ENCODE measurements at regions not wholly inside any gene's neighbourhood (a gene's known extent, or its start where the extent isn't known, plus 50 kb on each side); places are given as distances from the start of the nearest gene placed in this dataset.

DNA sequence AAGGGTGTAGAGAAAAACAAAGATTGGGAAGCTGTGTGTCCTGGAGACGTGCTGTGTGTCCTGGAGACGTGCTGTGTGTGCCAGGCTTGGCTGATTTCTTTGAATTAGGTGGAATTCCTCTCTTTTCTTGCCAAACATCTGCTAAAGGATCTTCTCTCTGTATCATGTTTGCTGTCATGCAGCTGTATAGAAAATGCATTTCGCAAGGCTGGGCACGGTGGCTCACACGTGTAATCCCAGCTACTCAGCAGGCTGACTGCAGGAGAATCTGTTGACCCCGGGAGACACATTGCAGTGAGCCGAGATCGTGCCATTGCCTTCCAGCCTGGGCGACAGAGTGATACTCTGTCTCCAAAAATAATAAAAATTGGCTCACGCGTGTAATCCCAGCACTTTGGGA lies 187.0 kb downstream of the CRLF2 start:
- BruUV-seq (replicated peaks): no TSS peak

More for the DNA sequence above, 187.0 kb downstream of the CRLF2 start:
- no peak for DNase-seq
- Histone ChIP-seq H3K4me2 (ENCODE audit: low read depth, low read length) (no peak overlapping the region), H3K9ac (ENCODE audit: low read depth, low read length) (no peak overlapping the region), H3K36me3 (ENCODE audit: control insufficient read depth, insufficient read depth, low read length) (no peaks in the 10 kb centered on the region), H3K4me3 (ENCODE audit: insufficient read depth, low read depth, low read length) (no peak overlapping the region), H2AK5ac (ENCODE audit: low read depth, low read length) (no peak overlapping the region), H2AK9ac (replicated peaks; ENCODE audit: low read depth, low read length, poor library complexity) (no peak overlapping the region), H4K5ac (ENCODE audit: low read depth, low read length) (no peak overlapping the region), H4K91ac (ENCODE audit: insufficient read depth, low read depth, low read length) (no peak overlapping the region), H2AFZ (replicated peaks; ENCODE audit: low read length, poor library complexity) (no peak overlapping the region), H3K79me1 (ENCODE audit: low read depth in 1 of 2, low read length in 2 of 2) (no peaks in the 10 kb centered on the region), H2BK120ac (ENCODE audit: low read depth, low read length) (no peak overlapping the region), H3K14ac (replicated peaks; ENCODE audit: low read depth, low read length) (no peak overlapping the region), H3K23ac (ENCODE audit: low read depth, low read length) (no peak overlapping the region), H3K18ac (ENCODE audit: low read depth, low read length) (no peak overlapping the region), H3K4me1 (ENCODE audit: control insufficient read depth, insufficient read depth, low read length) (no peaks in the 10 kb centered on the region), H2BK15ac (ENCODE audit: low read depth, low read length) (no peak overlapping the region), H3K4ac (ENCODE audit: low read depth, low read length) (no peak overlapping the region), H3K9me1 (ENCODE audit: insufficient read depth, low read length) (no peaks in the 10 kb centered on the region), H4K20me1 (ENCODE audit: insufficient read depth, low read length) (no peaks in the 10 kb centered on the region), H3K56ac (ENCODE audit: extremely low read depth, insufficient read depth, low read length) (no peak overlapping the region), H2BK5ac (ENCODE audit: low read depth, low read length, poor library complexity, severe bottlenecking) (no peak overlapping the region), H3K27me3 (ENCODE audit: control insufficient read depth, insufficient read depth, low read length) (no peaks in the 10 kb centered on the region), H2BK20ac (ENCODE audit: low read depth, low read length) (no peak overlapping the region), H3K9me3 (ENCODE audit: control insufficient read depth, insufficient read depth, low read length) (peaks cover 43% of the 10 kb centered on the region; the same call in 1 of the 2 replicates), H3K27ac (ENCODE audit: insufficient read depth, low read length) (no peak overlapping the region), H4K8ac (ENCODE audit: low read depth in 2 of 2, low read length in 2 of 2) (no peak overlapping the region)
- in situ Hi-C loops (cut with MboI; ENCODE audit: low sequenced_read_pairs): no loop called here
- dilution Hi-C loops (cut with HindIII; ENCODE audit: low sequenced_read_pairs, unreplicated experiment): no loop called here
- ChIA-PET CTCF (no interaction called here), POLR2A (ENCODE audit: unreplicated experiment) (no interaction called here)
- ATAC-seq (ENCODE audit: low read depth): no peak
- 63% methylated on average over 5 of the region's 11 CpGs; no CpG with 5 or more reads in 1 of the 2 experiments for WGBS, 2 experiments (ENCODE audit: extremely low coverage in 2 of 2, insufficient read length in 1 of 2)
- TF ChIP-seq NFE2L2 (IDR thresholded peaks at IDR 0.05; ENCODE audit: low read depth, low read length): no peak
- no peak for TF ChIP-seq MAZ (IDR thresholded peaks at IDR 0.05; ENCODE audit: borderline replicate concordance, low read depth, low read length)
- TF ChIP-seq MAFK (IDR thresholded peaks at IDR 0.05; ENCODE audit: low read depth, low read length): no peak
- TF ChIP-seq POLR2A (IDR thresholded peaks at IDR 0.05; ENCODE audit: low read depth, low read length): no peak
- no peak for TF ChIP-seq RAD21 (IDR thresholded peaks at IDR 0.05; ENCODE audit: low read length)
- TF ChIP-seq RCOR1 (IDR thresholded peaks at IDR 0.05; ENCODE audit: insufficient replicate concordance, low read length): no peak
- TF ChIP-seq FOS (IDR thresholded peaks at IDR 0.05; ENCODE audit: low read depth, low read length): no peak
- TF ChIP-seq ELK1 (IDR thresholded peaks at IDR 0.05; ENCODE audit: borderline replicate concordance, low read depth, low read length): no peak
- no peak for TF ChIP-seq CHD1 (IDR thresholded peaks at IDR 0.05; ENCODE audit: low read depth, low read length)
- TF ChIP-seq, protein P1, sequence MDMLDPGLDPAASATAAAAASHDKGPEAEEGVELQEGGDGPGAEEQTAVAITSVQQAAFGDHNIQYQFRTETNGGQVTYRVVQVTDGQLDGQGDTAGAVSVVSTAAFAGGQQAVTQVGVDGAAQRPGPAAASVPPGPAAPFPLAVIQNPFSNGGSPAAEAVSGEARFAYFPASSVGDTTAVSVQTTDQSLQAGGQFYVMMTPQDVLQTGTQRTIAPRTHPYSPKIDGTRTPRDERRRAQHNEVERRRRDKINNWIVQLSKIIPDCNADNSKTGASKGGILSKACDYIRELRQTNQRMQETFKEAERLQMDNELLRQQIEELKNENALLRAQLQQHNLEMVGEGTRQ (IDR thresholded peaks at IDR 0.05; ENCODE audit: low read depth, low read length): no peak
- TF ChIP-seq BHLHE40 (IDR thresholded peaks at IDR 0.05; ENCODE audit: low read depth, low read length): no peak
- TF ChIP-seq MXI1 (IDR thresholded peaks at IDR 0.05; ENCODE audit: borderline replicate concordance, low read depth, low read length): no peak
- no peak for TF ChIP-seq SMC3 (IDR thresholded peaks at IDR 0.05; ENCODE audit: low read depth, low read length)
- no peak for TF ChIP-seq RFX5 (IDR thresholded peaks at IDR 0.05; ENCODE audit: low read depth, low read length)
- TF ChIP-seq CEBPB (IDR thresholded peaks at IDR 0.05; ENCODE audit: low read depth, low read length): no peak
- TF ChIP-seq, protein P2, sequence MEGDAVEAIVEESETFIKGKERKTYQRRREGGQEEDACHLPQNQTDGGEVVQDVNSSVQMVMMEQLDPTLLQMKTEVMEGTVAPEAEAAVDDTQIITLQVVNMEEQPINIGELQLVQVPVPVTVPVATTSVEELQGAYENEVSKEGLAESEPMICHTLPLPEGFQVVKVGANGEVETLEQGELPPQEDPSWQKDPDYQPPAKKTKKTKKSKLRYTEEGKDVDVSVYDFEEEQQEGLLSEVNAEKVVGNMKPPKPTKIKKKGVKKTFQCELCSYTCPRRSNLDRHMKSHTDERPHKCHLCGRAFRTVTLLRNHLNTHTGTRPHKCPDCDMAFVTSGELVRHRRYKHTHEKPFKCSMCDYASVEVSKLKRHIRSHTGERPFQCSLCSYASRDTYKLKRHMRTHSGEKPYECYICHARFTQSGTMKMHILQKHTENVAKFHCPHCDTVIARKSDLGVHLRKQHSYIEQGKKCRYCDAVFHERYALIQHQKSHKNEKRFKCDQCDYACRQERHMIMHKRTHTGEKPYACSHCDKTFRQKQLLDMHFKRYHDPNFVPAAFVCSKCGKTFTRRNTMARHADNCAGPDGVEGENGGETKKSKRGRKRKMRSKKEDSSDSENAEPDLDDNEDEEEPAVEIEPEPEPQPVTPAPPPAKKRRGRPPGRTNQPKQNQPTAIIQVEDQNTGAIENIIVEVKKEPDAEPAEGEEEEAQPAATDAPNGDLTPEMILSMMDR (conservative IDR thresholded peaks at IDR 0.05; ENCODE audit: low read depth, low read length): no peak
- intact Hi-C loops (cut with micrococcal nuclease): no loop called here
